OCI-LY3 (cell line): ENCODE measurements at regions not wholly inside any gene's neighbourhood (a gene's known extent, or its start where the extent isn't known, plus 50 kb on each side); places are given as distances from the start of the nearest gene placed in this dataset.

Experiments used
- H2AFZ ChIP-seq: fragments of 200-600, 300-600 bp; shearing (Covaris generic); 2 replicates; pipeline ENCODE4 v1.6.0; 2014; ENCODE audit warnings: antibody characterized with exemption, low read depth, low read length
- H3K27ac ChIP-seq: fragments of 200-600, 300-600 bp; sonication (generic); 2 replicates; pipeline ENCODE4 v1.5.1; 2014; ENCODE audit warnings: mild to moderate bottlenecking, low read length, moderate library complexity, mixed read lengths
- H3K27me3 ChIP-seq: fragments of 200-600, 300-600 bp; sonication (generic); 2 replicates; pipeline ENCODE4 v1.6.1; 2014; ENCODE audit warnings: low read depth, low read length, mixed read lengths
- H3K36me3 ChIP-seq: fragments of 200-600, 300-600 bp; sonication (generic); replicated peaks from 2 replicates; pipeline ENCODE3; 2014; ENCODE audit warnings: low read depth, low read length, mixed read lengths
- H3K4me1 ChIP-seq: fragments of 300-600, 200-600 bp; sonication (generic); 2 replicates; pipeline ENCODE4 v1.6.1; 2014; ENCODE audit warnings: low read length, mixed read lengths
- H3K4me2 ChIP-seq: fragments of 200-600, 300-600 bp; sonication (generic); 2 replicates; pipeline ENCODE4 v1.6.1; 2014; ENCODE audit warnings: low read length, mixed read lengths
- H3K4me3 ChIP-seq: fragments of 300-600, 200-600 bp; sonication (generic); 2 replicates; pipeline ENCODE4 v1.5.1; 2014; ENCODE audit warnings: antibody characterized with exemption, mild to moderate bottlenecking, low read length, moderate library complexity
- H3K79me2 ChIP-seq: fragments of 300-600, 200-600 bp; shearing (Covaris generic); 2 replicates; pipeline ENCODE4 v1.6.1; 2014; ENCODE audit warnings: mild to moderate bottlenecking, low read length, mixed read lengths
- H3K9ac ChIP-seq: fragments of 300-600, 200-600 bp; shearing (Covaris generic); 2 replicates; pipeline ENCODE4 v1.6.0; 2014; ENCODE audit warnings: mild to moderate bottlenecking, low read length, moderate library complexity
- H3K9me3 ChIP-seq: fragments of 200-600, 300-600 bp; shearing (Covaris generic); 2 replicates; pipeline ENCODE4 v1.6.1; 2014; ENCODE audit warnings: low read length, mixed read lengths; ENCODE audit not compliant: insufficient read depth
- H4K20me1 ChIP-seq: fragments of 200-600, 300-600 bp; sonication (generic); 2 replicates; pipeline ENCODE4 v1.6.1; 2016; ENCODE audit warnings: low read length, mixed read lengths; ENCODE audit not compliant: insufficient read depth
- EZH2phosphoT487 ChIP-seq: fragments of 200-600 bp; shearing (Covaris generic); IDR thresholded peaks from 2 replicates; pipeline ENCODE4 v1.6.1; 2018; ENCODE audit warnings: antibody characterized with exemption, mixed run types, low read depth
- TF ChIP-seq, protein P1 (sequence below): fragments of 200-600, 300-600 bp; sonication (generic); IDR thresholded peaks from 2 replicates; pipeline ENCODE4 v1.5.1; 2014; ENCODE audit warnings: antibody characterized with exemption, low read length, low read depth

GRCh38 chr7:20839196-20839735 is 52.6 kb upstream of the SP8 start:
- H3K27ac ChIP-seq = no peak overlapping the region
- H3K9me3 ChIP-seq = no peaks in the 10 kb centered on the region
- H3K9ac ChIP-seq = no peak overlapping the region
- peaks cover 28% of the 10 kb centered on the region for H3K4me1 ChIP-seq
- no peak for TF ChIP-seq EZH2phosphoT487
- TF ChIP-seq, protein P1, sequence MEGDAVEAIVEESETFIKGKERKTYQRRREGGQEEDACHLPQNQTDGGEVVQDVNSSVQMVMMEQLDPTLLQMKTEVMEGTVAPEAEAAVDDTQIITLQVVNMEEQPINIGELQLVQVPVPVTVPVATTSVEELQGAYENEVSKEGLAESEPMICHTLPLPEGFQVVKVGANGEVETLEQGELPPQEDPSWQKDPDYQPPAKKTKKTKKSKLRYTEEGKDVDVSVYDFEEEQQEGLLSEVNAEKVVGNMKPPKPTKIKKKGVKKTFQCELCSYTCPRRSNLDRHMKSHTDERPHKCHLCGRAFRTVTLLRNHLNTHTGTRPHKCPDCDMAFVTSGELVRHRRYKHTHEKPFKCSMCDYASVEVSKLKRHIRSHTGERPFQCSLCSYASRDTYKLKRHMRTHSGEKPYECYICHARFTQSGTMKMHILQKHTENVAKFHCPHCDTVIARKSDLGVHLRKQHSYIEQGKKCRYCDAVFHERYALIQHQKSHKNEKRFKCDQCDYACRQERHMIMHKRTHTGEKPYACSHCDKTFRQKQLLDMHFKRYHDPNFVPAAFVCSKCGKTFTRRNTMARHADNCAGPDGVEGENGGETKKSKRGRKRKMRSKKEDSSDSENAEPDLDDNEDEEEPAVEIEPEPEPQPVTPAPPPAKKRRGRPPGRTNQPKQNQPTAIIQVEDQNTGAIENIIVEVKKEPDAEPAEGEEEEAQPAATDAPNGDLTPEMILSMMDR = no peak
- no peaks in the 10 kb centered on the region for H4K20me1 ChIP-seq
- H3K27me3 ChIP-seq = no peaks in the 10 kb centered on the region
- no peak overlapping the region for H3K4me3 ChIP-seq
- peaks cover 11% of the 10 kb centered on the region for H3K79me2 ChIP-seq
- H3K4me2 ChIP-seq = no peak overlapping the region
- H3K36me3 ChIP-seq = peaks cover 3% of the 10 kb centered on the region
- H2AFZ ChIP-seq = no peak overlapping the region

GRCh38 chr7:20839987-20840386 is 53.3 kb upstream of the SP8 start:
- H4K20me1 ChIP-seq = no peaks in the 10 kb centered on the region
- no peaks in the 10 kb centered on the region for H3K27me3 ChIP-seq
- peaks cover 22% of the 10 kb centered on the region for H3K4me1 ChIP-seq

GRCh38 chr7:20846791-20847190 is 60.1 kb upstream of the SP8 start:
- no peak overlapping the region for H3K4me3 ChIP-seq
- H3K9ac ChIP-seq = no peak overlapping the region
- no peaks in the 10 kb centered on the region for H3K27me3 ChIP-seq
- H2AFZ ChIP-seq = no peak overlapping the region
- H3K4me1 ChIP-seq = no peaks in the 10 kb centered on the region
- no peaks in the 10 kb centered on the region for H3K9me3 ChIP-seq
- TF ChIP-seq, protein P1 = no peak
- no peak for TF ChIP-seq EZH2phosphoT487
- H4K20me1 ChIP-seq = no peaks in the 10 kb centered on the region
- no peaks in the 10 kb centered on the region for H3K36me3 ChIP-seq
- no peak overlapping the region for H3K4me2 ChIP-seq
- no peaks in the 10 kb centered on the region for H3K79me2 ChIP-seq
- H3K27ac ChIP-seq = no peak overlapping the region

More at GRCh38 chr7:20839987-20840386, 53.3 kb upstream of the SP8 start:
- no peak for TF ChIP-seq EZH2phosphoT487
- Histone ChIP-seq H3K9me3 (no peaks in the 10 kb centered on the region), H3K4me3 (no peak overlapping the region), H3K9ac (no peak overlapping the region), H2AFZ (no peak overlapping the region), H3K4me2 (no peak overlapping the region), H3K36me3 (peaks cover 3% of the 10 kb centered on the region), H3K27ac (no peak overlapping the region), H3K79me2 (peaks cover 11% of the 10 kb centered on the region)

- Histone ChIP-seq H2AFZ (no peak overlapping the region), H4K20me1 (no peaks in the 10 kb centered on the region), H3K27ac (no peak overlapping the region), H3K27me3 (no peaks in the 10 kb centered on the region), H3K9me3 (no peaks in the 10 kb centered on the region), H3K9ac (no peak overlapping the region), H3K4me3 (no peak overlapping the region), H3K36me3 (no peaks in the 10 kb centered on the region), H3K4me1 (peaks cover 4% of the 10 kb centered on the region; the same call in 1 of the 2 replicates), H3K4me2 (no peak overlapping the region), H3K79me2 (no peaks in the 10 kb centered on the region)
- no peak for TF ChIP-seq EZH2phosphoT487
- TF ChIP-seq, protein P1 = no peak
Measured at GRCh38 chr7:20858951-20859350, 72.3 kb upstream of the SP8 start.
